ENCODE measurements at regions not wholly inside any gene's neighbourhood (a gene's known extent, or its start where the extent isn't known, plus 50 kb on each side); places are given as distances from the start of the nearest gene placed in this dataset.
"Not testable (repeated sequence)": the region's sequence is repeated elsewhere in the genome, so short reads cannot be mapped to it uniquely, and the experiment has no call there.

DNA sequence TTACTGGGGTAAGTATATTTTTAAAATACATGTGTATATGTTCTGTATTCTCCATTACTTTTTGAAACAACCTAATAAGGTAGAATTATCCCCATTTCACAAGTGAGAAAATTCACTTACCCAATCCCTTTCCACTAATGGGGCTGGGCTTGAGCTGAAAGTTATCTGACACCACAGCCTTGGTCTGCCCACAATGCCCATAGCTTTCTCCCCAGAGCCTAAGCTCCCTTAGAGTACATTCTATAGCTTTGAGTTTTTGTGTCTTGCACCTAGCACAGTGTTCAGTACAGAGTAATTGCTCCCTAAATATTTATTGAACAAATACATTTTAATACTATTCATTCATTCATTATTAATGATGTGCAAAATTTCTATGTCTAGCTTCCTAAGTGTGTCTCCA is 152.7 kb upstream of the RUNX1 start:
- DNase-seq (ENCODE audit: low spot score) = no peak

DNA sequence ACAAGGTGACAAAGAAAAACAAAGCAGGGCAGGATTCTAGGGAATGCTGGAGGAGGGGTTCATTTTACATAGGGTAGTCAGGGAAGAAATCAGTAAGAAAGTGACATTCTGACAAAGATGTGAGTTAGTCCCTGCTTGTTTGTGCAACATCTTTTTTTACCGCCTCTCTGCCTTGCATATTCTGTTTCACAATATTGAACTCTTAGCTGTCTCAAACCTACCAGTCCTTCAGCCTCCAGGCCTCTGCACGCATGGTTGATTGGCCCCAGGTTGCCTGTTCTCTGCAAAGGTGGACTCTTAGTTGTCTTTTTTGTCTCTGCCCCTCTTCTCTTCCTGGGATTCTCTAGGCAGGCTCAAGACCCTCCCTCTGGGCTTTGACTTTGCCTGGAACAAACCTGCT is 152.2 kb upstream of the RUNX1 start:
- no peak for DNase-seq (ENCODE audit: low spot score)

DNA sequence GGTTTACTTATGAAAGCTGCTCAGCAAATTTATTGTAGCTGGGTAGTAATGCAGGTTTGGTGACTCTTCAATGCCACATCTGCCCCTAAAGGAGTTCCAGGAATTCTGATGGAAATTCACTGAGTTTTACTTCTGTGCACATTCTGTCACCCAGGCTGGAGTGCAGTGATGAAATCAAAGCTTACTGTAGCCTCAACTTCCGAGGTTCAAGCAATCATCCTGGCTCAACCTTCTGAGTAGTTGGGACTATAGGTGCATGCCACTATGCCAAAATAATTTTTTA is 150.6 kb upstream of the RUNX1 start:
- DNase-seq (ENCODE audit: low spot score) = no peak

DNA sequence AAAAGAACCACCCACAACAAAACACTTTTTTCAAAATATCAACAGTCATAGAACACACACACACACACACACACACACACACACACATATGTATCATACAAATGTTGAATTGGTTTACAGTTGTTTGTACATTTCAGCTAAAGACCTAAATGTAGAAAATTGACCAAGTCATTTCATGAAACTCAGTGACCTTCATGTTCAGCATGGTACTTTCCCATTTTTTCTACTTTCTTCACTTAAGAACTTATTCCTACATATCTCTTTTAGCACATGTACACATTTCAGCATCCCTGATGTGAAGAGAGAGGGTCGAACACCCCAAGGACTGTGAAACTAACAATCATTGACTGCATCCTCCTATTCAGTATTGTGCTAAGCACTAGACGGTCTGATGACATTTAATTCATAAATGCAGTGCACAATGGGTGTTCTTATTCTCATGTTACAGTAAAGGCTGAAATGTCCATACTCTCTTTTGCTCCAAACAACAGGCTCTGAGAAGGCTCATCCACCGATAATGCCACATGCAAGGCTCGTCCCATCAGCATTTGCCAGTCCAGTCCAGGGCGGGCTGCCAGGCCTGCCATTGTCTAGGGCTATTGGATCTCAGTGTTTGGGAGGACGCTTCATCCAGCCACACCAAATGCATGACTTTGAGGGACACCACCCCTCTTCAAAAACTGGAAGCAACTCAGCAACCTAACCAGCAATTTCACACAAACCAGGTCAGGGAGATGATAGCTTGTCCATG is 150.1 kb upstream of the RUNX1 start:
- no peak for DNase-seq (ENCODE audit: low spot score)

DNA sequence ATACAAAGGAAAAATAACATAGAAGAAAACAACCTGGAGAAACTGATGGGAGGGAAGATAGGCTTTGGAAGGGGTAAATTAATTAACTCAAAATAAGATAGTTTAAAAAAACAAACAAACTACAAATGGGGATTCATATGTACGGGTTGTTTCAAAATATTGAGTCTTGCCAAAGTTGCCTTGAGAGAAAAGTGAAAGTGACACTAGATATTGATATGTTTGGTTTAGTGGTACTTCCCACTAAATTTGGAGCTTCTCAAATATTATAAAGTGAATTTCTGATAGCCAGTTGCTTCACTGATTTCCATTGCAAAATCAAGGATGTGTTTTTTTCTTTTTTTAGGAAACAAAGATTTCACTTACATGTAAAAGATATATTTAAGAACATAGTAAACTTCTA is 149.5 kb upstream of the RUNX1 start:
- DNase-seq (ENCODE audit: low spot score) = no peak

DNA sequence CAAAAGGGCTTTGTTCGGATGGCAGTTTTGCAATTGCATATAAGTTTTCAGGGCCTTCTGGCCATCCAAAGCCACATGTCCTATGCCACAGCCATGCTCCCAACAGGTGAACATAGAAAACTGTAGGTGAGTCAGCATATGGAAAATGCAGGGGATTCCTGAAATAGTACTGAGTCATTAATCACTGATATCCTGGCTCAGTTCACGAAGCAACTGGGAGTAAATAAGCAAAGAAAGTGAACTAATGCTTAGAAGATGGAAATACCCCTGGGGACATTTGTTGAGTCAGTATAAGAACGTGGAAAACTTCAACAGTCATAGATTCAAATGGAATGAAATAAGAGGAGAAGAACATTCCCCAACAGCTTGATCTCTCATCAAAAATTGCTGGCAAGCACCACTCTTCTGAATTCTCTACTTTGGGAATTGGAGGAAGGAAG is 148.9 kb upstream of the RUNX1 start:
- no peak for DNase-seq (ENCODE audit: low spot score)

DNA sequence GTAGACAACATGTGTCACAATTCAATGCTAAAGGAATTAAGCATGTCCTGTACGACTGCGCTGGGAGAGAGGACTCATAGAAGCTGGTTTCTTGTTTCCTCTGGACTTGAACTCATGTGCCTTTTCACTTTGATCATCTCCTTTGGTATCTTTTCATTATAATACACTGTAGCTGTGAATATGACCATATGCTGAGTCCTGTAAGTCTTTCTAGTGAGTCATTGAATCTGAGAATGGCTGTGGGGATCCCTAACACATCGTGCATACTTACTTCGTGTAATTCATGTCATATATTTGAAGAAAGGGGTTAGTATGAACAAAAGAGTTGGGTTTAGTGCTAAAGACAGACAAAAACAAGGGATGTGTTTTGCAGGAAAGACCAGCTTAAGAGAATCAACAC is 148.1 kb upstream of the RUNX1 start:
- DNase-seq (ENCODE audit: low spot score) = no peak

DNA sequence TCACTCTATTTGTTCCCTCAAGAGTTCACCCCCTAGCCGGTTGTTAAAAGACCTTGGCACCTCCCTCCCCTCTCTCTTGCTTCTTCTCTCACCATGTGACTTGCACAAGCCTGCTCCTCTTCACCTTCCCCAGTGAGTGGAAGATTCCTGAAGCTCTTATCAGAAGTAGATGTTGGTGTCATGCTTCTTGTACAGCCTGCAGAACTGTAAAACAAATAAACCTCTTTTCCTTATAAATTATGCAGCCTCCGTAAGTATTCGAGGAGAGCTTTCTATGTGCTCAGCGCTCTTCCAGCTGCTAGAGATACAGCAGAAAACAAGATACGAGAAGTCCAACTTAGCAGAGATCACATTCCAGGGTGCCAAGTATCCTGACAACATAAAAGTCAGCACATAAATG is 147.0 kb upstream of the RUNX1 start:
- no peak for DNase-seq (ENCODE audit: low spot score)

DNA sequence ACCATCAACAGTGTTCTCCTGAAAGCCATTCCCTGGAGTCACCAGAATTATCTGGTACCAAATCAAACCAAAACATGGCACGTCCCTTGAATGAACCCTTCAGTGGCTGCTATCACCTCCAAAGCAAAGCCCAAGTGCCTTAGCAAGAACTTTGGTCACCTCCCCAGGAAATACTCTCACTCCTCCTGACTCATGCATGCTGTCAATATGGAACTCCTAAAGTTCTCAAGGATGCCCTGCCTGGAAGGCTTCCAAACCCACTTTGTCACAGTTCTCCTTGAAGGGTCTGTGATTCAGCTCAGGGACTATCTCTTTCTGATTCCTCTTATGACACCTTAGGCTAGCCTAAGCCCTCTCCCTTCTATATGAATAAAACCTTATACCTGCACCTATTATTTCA is 146.1 kb upstream of the RUNX1 start:
- no peak for DNase-seq (ENCODE audit: low spot score)

DNA sequence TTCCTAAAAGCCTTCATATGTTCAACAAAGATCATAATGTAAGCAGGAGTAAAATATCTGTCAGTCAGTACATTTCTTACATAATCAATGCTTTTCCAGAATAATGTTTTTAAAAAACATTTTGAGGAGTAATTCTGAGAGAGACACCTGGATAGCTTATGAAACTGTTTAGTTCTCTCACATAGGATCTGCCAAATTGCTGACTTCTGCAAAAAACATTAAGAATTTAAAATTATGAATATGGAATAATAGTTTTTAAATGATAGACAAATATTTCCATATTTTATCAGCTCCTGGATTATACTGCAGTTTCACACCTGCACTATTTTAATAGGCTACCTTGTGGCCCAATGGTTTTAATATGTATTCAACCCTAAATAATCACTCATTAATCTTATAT is 142.7 kb upstream of the RUNX1 start:
- DNase-seq (ENCODE audit: low spot score) = no peak

DNA sequence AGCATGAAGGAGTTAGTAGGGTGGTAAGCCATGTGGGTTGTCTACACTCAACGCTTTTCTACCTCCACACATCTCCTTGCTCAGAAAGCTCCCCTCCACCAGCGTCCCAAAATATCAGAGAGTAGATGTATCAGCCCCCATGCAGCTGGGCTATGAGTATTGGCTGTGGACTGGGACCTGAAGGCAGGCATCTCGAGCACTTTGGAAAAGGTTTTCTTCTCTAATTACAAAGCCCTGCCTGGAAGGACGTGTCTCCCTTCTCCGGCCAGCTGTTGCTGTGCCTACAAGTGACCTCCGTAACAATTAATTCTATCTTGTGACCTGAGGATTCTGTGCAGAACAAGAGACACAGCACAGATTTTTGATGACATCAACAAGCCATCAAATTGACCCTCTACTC is 142.0 kb upstream of the RUNX1 start:
- DNase-seq (ENCODE audit: low spot score) = no peak

DNA sequence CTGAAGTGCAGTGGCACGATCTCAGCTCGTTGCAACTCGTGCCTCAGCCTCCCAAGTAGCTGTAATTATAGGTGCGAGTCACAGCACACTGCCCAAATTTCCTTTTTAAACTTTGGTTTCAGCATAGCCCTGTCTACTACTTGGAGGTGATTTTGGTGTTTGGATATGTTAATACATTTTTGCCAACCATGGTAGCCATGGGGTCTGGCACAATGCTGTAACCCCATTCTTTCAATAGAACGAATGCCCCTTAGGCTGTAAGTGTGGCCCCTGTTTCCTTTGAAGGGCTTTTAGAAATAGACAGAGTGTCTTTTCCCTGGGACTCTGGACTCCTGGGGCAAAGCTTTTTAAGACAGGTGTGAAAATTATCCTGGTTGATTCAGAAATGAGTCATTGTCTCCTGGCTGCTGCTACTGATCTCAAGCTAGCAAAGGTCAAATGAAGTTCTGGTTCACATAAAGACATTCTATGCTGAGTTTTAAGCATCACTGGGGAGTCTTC is 141.1 kb upstream of the RUNX1 start:
- DNase-seq (ENCODE audit: low spot score) = no peak

DNA sequence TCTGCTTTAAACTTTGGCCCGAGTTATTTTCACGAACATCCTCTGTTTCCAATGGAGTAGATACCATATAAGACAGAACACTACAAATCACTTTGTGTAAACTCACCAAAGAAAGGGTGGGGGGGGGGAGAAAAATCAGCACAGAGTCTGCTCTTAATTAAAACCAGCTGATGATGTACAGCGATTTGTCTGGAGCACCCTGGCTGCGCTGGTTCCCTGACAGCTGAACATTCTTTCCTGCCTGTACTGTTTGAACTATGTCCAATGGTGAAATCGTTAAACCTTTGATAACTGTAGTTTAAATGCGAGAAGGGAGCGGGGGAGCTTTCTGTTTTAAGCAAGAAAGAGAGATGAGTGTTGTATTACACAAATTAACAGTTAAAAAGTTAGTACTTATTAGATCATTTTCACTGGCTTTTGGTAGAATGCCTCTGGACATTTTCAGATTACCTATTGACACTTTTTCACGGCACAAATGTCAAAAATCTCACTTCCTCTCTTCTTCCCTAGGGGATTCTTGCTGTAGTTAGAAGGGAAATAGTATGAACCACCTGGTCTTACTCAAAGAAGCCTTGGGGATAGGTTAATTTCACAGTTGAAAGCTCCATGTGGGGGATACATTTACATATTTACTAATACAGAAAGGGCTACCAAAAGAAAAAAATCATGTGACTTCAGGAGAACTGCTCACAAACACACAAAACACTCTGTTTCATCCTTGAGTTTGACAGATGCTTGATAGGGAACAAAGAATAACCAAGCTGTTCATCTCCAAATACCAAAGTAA is 140.2 kb upstream of the RUNX1 start:
- peak; percentile 83 for DNase-seq (ENCODE audit: low spot score)

DNA sequence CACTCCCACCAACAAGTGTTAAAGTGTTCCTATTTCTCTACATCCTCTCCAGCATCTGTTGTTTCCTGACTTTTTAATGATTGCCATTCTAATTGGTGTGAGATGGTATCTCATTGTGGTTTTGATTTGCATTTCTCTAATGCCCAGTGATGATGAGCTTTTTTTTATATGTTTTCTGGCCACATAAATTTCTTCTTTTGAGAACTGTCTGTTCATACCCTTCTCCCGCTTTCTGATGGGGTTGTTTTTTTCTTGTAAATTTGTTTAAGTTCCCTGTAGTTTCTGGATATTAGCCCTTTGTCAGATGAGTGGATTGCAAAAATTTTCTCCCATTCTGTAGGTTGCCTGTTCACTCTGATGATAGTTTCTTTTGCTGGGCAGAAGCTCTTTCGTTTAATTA is 134.3 kb upstream of the RUNX1 start:
- DNase-seq (ENCODE audit: low spot score) = not testable (repeated sequence)

DNA sequence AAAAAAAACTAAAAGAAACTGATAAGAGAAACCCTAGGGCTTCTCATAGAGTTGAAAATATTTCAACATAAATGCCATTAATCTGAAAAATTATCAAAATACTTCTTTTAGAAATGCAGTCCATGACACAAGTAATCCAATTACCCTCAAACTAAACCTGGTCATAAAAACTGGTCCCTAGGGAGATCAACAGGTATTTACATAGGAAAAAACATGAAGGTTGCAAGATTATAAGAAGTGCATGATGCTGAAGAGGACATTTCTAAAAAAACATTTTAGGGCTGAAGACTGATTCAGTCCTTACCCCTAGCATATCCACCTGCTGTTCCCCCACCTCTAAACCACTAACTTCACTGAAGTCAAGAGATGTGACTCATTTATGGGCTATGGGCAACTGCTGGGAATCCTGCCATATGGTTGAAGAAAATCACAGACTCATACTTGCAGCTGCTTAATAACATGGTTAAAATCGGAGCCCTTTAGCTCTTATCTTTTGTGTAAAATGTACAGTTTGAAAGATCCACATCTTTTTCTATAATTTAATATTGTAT is 131.0 kb upstream of the RUNX1 start:
- DNase-seq (ENCODE audit: low spot score) = no peak

DNA sequence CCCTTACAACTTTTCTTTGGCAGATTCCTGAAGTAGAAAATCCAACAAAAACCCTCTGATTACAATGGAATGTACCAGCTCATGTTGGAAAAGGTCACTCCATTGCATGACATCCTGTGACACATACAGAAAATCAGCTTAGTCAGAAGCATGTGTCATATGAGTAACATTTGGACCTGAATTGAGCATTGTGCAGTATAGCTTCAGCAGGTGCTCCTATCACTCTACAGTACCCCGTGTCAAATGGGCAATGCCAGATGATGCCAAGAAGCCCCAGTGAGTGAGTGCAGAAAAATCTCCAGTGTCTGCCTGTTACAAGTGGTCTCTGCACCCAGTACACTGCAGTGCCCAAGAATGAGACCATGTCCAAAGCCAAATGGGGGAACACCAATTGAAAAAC is 129.7 kb upstream of the RUNX1 start:
- no peak for DNase-seq (ENCODE audit: low spot score)

DNA sequence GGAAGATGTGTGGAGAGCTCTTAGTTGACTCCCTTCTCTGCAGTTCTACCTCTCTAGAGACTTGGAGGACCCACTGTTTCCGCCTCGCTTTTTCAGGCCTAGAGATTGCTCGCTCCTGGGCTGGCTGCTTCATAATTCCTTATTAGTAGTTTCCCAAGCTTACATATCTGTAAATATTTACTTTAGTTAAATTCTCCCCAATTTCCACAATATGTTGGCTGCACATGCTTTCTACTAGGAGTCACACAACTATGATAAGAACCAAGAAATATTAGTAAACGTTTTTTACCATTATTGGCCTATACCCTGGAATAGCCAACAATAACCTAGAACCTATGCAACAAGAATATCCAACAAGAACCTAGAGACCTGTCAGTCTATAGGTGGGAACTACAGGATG is 129.0 kb upstream of the RUNX1 start:
- no peak for DNase-seq (ENCODE audit: low spot score)

DNA sequence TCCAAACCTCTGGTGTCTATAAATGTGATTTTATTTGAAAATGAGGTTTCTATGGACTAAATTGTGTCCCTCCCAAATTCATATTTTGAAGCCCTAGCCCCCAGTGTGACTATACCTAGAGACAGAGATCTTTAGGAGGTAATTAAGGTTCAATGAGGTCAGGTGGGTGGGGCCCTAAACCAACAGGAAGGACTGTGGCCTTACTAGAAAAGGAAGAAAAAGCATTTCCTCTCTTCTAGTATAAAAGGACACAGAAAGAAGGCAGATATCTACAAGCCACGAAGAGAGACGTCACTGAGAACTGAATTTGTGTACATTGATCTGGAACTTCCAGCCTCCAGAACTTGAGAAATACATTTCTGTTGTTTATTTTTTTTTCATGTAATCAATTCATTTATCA is 123.1 kb upstream of the RUNX1 start:
- DNase-seq (ENCODE audit: low spot score) = no peak

DNA sequence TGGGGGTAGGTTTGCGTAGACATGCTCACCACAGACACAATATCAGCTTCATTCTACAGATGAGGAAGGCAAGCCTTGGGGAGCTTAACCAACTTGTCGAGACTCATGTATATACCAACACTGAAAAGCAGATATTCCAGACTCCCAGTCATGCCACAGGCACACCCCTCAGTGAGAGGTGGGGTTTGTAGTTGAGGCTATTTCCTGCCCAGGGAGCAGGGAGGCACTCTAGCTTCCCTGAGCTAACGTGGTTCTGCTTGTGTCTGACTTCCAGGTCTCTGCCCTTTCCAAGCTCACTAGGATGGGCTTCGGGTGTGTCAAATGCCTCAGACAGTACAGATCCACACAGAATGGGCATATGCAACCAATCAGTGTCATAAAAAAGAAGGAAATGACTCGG is 122.3 kb upstream of the RUNX1 start:
- DNase-seq (ENCODE audit: low spot score) = no peak

DNA sequence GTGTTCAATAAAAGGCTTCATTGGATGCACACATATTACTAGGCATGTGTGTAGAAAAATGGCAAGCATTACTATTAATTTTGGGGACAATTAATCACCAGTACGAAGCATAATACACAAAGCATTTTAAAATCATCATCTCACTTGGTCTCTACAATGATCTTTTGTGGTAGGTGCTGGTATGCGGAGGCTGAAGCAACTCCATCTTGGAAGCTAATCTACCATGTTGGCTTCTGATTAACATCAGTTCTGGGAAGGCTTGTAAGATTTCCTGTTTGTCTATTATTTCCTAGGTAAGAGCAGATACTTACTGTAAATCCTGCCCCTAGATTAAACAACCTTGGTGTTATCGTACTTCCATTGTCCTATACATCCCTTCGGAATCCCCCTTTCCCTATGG is 121.7 kb upstream of the RUNX1 start:
- DNase-seq (ENCODE audit: low spot score) = no peak

DNA sequence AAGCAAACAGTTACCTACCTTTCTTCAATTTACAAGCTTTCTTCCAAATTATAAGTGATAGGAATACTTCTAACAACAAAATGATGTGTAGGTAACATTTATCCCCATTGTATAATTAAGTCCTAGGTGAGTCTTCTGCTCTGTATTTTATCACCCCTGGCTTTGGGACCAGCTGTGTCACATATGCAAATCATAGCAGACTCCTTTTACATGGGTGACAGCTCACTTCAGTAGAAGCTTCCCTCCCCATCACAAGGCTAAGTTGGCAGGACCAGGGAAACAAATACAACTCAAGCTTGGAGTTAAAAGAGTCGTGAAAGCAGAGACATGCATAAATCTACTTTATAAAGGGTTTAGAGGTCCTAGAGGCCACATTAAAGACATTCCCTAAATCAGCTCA is 121.1 kb upstream of the RUNX1 start:
- peak; percentile 59 for DNase-seq (ENCODE audit: low spot score)

DNA sequence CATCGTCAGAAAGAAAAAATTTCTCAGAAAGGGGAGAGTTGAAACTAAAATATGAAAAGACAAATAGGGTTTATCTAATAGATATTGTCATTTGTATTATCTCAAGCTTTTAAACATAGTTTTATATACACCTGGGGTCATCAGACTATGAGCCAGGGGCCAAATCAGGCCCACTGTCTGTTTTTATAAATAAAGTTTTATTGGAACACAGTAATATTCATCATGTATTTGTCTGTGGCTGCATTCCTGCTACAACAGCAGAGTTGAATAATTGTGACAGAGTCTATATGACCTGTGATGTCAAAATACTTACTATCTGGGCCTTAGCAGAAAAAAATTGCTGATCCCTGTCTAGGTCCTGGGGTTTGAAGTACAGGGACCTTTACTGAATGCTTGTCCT is 120.5 kb upstream of the RUNX1 start:
- no peak for DNase-seq (ENCODE audit: low spot score)

DNA sequence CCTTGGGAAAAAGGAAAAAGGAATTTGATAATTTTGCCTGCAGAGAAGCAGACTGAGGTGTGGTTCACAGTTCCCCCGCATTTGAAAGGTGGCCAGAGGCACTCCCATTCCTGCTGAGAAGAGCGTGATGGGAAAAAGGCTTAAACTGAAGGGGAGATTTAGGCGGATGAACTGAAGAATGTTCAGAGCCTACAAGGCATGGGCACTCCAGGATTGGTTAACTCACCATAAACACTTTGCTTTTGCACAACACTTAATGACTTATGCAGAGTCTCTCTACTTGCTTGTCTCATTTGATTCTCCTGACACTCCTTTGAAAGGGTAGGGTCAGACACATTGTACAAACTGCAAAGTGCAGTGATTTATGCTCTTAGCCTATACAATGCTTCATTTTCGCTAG is 119.6 kb upstream of the RUNX1 start:
- DNase-seq (ENCODE audit: low spot score) = no peak

Measured in germinal center (tissue), 1 donor.